ENCODE measurements at regions not wholly inside any gene's neighbourhood (a gene's known extent, or its start where the extent isn't known, plus 50 kb on each side); places are given as distances from the start of the nearest gene placed in this dataset.

DNA sequence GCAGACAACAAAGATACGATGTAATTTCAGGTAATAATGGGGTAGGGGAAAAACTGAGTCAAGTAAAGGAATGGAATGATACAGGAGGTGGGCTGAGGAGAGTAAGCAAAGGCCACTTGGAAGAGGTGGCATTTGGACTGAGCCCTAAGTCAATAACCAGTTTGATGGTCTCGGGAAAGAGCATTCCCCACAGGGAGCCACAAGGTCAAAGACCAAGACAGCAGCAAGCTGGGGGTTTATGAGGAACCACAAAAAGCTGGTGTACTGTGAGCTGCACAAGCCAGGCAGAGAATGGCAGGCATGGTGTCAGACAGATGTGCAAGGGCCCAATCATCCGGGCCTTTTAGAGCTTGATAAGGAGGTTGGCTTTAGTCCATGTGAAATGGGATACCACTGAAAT, 98.7 kb downstream of the NOC3L start:
- no peak for ATAC-seq (replicated peaks in 1 of 4)
- H3K36me3 ChIP-seq (ENCODE audit: control insufficient read depth in 2 of 2, extremely low read depth in 1 of 2, insufficient read depth in 1 of 2, low read length in 1 of 2): no peaks in the 10 kb centered on the region
- 87% methylated on average over 3 of the region's 3 CpGs for WGBS (ENCODE audit: insufficient coverage)
- peaks cover 0 to 3% of the 10 kb centered on the region in 2 experiments for H3K27me3 ChIP-seq (replicated peaks in 1 of 2; ENCODE audit: control insufficient read depth in 2 of 2, extremely low read depth in 1 of 2, insufficient read depth in 2 of 2, low read length in 1 of 2)
- no peak overlapping the region for H3K27ac ChIP-seq (ENCODE audit: low read length)
- CTCF ChIA-PET: no interaction called here
- POLR2A ChIA-PET: no interaction called here
- no peak for DNase-seq
- Mint-ChIP-seq H3K4me3 (no peak overlapping the region), H3K36me3 (no peaks in the 10 kb centered on the region), H3K4me1 (no peaks in the 10 kb centered on the region), H3K27ac (no peak overlapping the region), H3K27me3 (peaks cover 2 to 17% of the 10 kb centered on the region in 2 donors), H3K9me3 (no peaks in the 10 kb centered on the region)
- H3K4me1 ChIP-seq (ENCODE audit: control insufficient read depth in 1 of 2, extremely low read depth in 1 of 2, insufficient read depth in 2 of 2, low read length in 2 of 2): no peaks in the 10 kb centered on the region
- H3K4me3 ChIP-seq (ENCODE audit: control insufficient read depth in 1 of 2, extremely low read depth in 1 of 2, low read length in 1 of 2): no peak overlapping the region
- no peaks in the 10 kb centered on the region for H3K9me3 ChIP-seq

GRCh38 chr10:94266091-94266490, 96.6 kb downstream of the NOC3L start:
- H3K27ac ChIP-seq (ENCODE audit: low read length): no peak overlapping the region
- H3K9me3 ChIP-seq: no peaks in the 10 kb centered on the region
- no peak overlapping the region for H3K4me3 ChIP-seq (ENCODE audit: control insufficient read depth in 1 of 2, extremely low read depth in 1 of 2, low read length in 1 of 2)
- no CpG with 5 or more reads among the region's 2 CpGs for WGBS (ENCODE audit: insufficient coverage)
- Mint-ChIP-seq H3K27me3 (peaks cover 2 to 18% of the 10 kb centered on the region in 2 donors), H3K4me1 (no peaks in the 10 kb centered on the region), H3K36me3 (no peaks in the 10 kb centered on the region), H3K4me3 (no peak overlapping the region), H3K9me3 (peaks cover 0 to 2% (median 2%) of the 10 kb centered on the region in 3 donors), H3K27ac (no peak overlapping the region)
- DNase-seq (no peak), ATAC-seq (replicated peaks in 1 of 4) (no peak)
- no peaks in the 10 kb centered on the region for H3K36me3 ChIP-seq (ENCODE audit: control insufficient read depth in 2 of 2, extremely low read depth in 1 of 2, insufficient read depth in 1 of 2, low read length in 1 of 2)
- H3K27me3 ChIP-seq (replicated peaks in 1 of 2; ENCODE audit: control insufficient read depth in 2 of 2, extremely low read depth in 1 of 2, insufficient read depth in 2 of 2, low read length in 1 of 2): peaks cover 0 to 5% of the 10 kb centered on the region in 2 experiments
- ChIA-PET CTCF (interaction anchor here in 1 of 2 donors (0.6 kb wide), 2 partner anchors 21 to 178 kb away, joined by 3 to 4 read pairs; no protein-coding TSS in a partner anchor), POLR2A (interaction anchor here in 1 of 2 donors (0.7 kb wide), 1 partner anchor 183 kb away, joined by 3 read pairs; no protein-coding TSS in a partner anchor)
- no peaks in the 10 kb centered on the region for H3K4me1 ChIP-seq (ENCODE audit: control insufficient read depth in 1 of 2, extremely low read depth in 1 of 2, insufficient read depth in 2 of 2, low read length in 2 of 2)

DNA sequence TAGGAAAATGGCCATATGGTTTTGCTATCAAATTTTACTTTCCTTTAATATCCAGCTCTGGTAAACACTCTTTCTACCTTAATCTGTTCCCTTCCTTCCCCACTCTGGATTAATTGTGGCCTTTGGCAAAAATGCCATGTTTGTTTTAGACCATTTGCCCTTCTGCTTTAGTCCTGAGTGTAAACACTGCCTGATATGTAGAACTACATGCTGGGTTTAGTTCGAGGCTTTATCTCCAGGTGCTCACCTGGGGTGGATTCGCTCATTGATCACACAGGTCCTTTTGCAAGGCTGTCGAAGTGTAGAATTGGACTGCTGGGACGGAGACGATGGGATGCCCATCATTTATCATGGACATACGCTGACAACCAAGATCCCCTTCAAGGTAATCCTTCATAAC, 94.1 kb downstream of the NOC3L start:
- H3K9me3 Mint-ChIP-seq: peaks cover 0 to 21% (median 12%) of the 10 kb centered on the region in 3 donors
- ATAC-seq (replicated peaks in 1 of 4): no peak
- no peaks in the 10 kb centered on the region for H3K4me1 Mint-ChIP-seq
- H3K36me3 ChIP-seq (ENCODE audit: control insufficient read depth in 2 of 2, extremely low read depth in 1 of 2, insufficient read depth in 1 of 2, low read length in 1 of 2): no peaks in the 10 kb centered on the region
- no peak for DNase-seq
- H3K9me3 ChIP-seq: no peaks in the 10 kb centered on the region
- POLR2A ChIA-PET: no interaction called here
- CTCF ChIA-PET: no interaction called here
- H3K27ac ChIP-seq (ENCODE audit: low read length): no peak overlapping the region
- no peak overlapping the region for H3K4me3 ChIP-seq (ENCODE audit: control insufficient read depth in 1 of 2, extremely low read depth in 1 of 2, low read length in 1 of 2)
- H3K4me3 Mint-ChIP-seq: no peak overlapping the region
- peaks cover 0 to 7% of the 10 kb centered on the region in 2 experiments for H3K27me3 ChIP-seq (replicated peaks in 1 of 2; ENCODE audit: control insufficient read depth in 2 of 2, extremely low read depth in 1 of 2, insufficient read depth in 2 of 2, low read length in 1 of 2)
- 42% methylated on average over 2 of the region's 6 CpGs for WGBS (ENCODE audit: insufficient coverage)
- H3K4me1 ChIP-seq (ENCODE audit: control insufficient read depth in 1 of 2, extremely low read depth in 1 of 2, insufficient read depth in 2 of 2, low read length in 2 of 2): no peaks in the 10 kb centered on the region
- no peak overlapping the region for H3K27ac Mint-ChIP-seq
- H3K36me3 Mint-ChIP-seq: no peaks in the 10 kb centered on the region
- H3K27me3 Mint-ChIP-seq: peaks cover 2 to 12% of the 10 kb centered on the region in 2 donors

GRCh38 chr10:94274142-94274787, 88.5 kb downstream of the NOC3L start:
- H3K27ac Mint-ChIP-seq: no peak overlapping the region
- POLR2A ChIA-PET: no interaction called here
- Histone ChIP-seq H3K27me3 (replicated peaks in 1 of 2; ENCODE audit: control insufficient read depth in 2 of 2, extremely low read depth in 1 of 2, insufficient read depth in 2 of 2, low read length in 1 of 2) (peaks cover 1 to 4% of the 10 kb centered on the region in 2 experiments), H3K36me3 (ENCODE audit: control insufficient read depth in 2 of 2, extremely low read depth in 1 of 2, insufficient read depth in 1 of 2, low read length in 1 of 2) (no peaks in the 10 kb centered on the region), H3K4me1 (ENCODE audit: control insufficient read depth in 1 of 2, extremely low read depth in 1 of 2, insufficient read depth in 2 of 2, low read length in 2 of 2) (no peaks in the 10 kb centered on the region), H3K9me3 (no peaks in the 10 kb centered on the region), H3K27ac (ENCODE audit: low read length) (no peak overlapping the region), H3K4me3 (ENCODE audit: control insufficient read depth in 1 of 2, extremely low read depth in 1 of 2, low read length in 1 of 2) (no peak overlapping the region)
- DNase-seq (no peak), ATAC-seq (replicated peaks in 1 of 4) (no peak)
- H3K27me3 Mint-ChIP-seq: peaks cover 3 to 8% of the 10 kb centered on the region in 2 donors
- peaks cover 0 to 21% (median 12%) of the 10 kb centered on the region in 3 donors for H3K9me3 Mint-ChIP-seq
- CTCF ChIA-PET: interaction anchor here in 1 of 2 donors (1.1 to 1.2 kb wide), 2 partner anchors 46 to 170 kb away, joined by 3 read pairs; no protein-coding TSS in a partner anchor
- WGBS (ENCODE audit: insufficient coverage): 74% methylated on average over 4 of the region's 6 CpGs
- no peak overlapping the region for H3K4me3 Mint-ChIP-seq
- H3K4me1 Mint-ChIP-seq: no peaks in the 10 kb centered on the region
- no peaks in the 10 kb centered on the region for H3K36me3 Mint-ChIP-seq

GRCh38 chr10:94276140-94276539, 86.6 kb downstream of the NOC3L start:
- Mint-ChIP-seq H3K9me3 (peaks cover 0 to 18% (median 9%) of the 10 kb centered on the region in 3 donors), H3K27ac (no peak overlapping the region), H3K36me3 (no peaks in the 10 kb centered on the region), H3K4me3 (no peak overlapping the region), H3K4me1 (peaks cover 6 to 10% (median 7%) of the 10 kb centered on the region in 3 donors), H3K27me3 (peaks cover 10 to 16% of the 10 kb centered on the region in 2 donors)
- ATAC-seq (replicated peaks in 1 of 4) (no peak), DNase-seq (no peak)
- Histone ChIP-seq H3K36me3 (ENCODE audit: control insufficient read depth in 2 of 2, extremely low read depth in 1 of 2, insufficient read depth in 1 of 2, low read length in 1 of 2) (no peaks in the 10 kb centered on the region), H3K4me1 (ENCODE audit: control insufficient read depth in 1 of 2, extremely low read depth in 1 of 2, insufficient read depth in 2 of 2, low read length in 2 of 2) (no peaks in the 10 kb centered on the region), H3K9me3 (no peaks in the 10 kb centered on the region), H3K27me3 (replicated peaks in 1 of 2; ENCODE audit: control insufficient read depth in 2 of 2, extremely low read depth in 1 of 2, insufficient read depth in 2 of 2, low read length in 1 of 2) (peaks cover 2 to 5% of the 10 kb centered on the region in 2 experiments), H3K4me3 (ENCODE audit: control insufficient read depth in 1 of 2, extremely low read depth in 1 of 2, low read length in 1 of 2) (no peak overlapping the region), H3K27ac (ENCODE audit: low read length) (no peak overlapping the region)
- no CpG with 5 or more reads among the region's 3 CpGs for WGBS (ENCODE audit: insufficient coverage)
- POLR2A ChIA-PET: no interaction called here
- CTCF ChIA-PET: interaction anchor here (0.6 to 3.9 kb wide), 4 partner anchors 41 to 170 kb away, joined by 3 to 12 read pairs (median 3); no protein-coding TSS in a partner anchor

DNA sequence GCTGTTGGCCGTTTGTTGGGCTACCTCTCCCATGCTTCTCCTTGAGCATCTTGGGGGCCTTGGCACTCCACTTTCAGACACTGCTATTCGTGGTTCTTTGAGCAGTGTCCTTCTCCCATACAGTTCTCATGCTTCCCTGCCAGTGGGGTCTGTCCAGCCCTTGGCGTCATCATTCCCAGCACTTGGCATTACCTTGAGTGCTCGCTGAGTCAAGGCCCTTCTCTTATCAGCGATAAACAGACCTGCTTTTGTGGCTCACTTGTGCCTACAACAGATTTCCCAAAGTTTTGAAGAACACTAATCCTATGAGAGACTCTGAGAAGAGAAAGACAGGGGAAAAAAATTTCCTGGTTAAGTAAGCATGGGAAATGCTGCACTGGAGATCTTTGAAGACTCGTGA, 85.3 kb downstream of the NOC3L start:
- no peaks in the 10 kb centered on the region for H3K4me1 ChIP-seq (ENCODE audit: control insufficient read depth in 1 of 2, extremely low read depth in 1 of 2, insufficient read depth in 2 of 2, low read length in 2 of 2)
- 73% methylated on average over 4 of the region's 6 CpGs for WGBS (ENCODE audit: insufficient coverage)
- Mint-ChIP-seq H3K4me3 (no peak overlapping the region), H3K36me3 (no peaks in the 10 kb centered on the region), H3K27me3 (peaks cover 10 to 19% of the 10 kb centered on the region in 2 donors), H3K9me3 (peaks cover 0 to 6% (median 2%) of the 10 kb centered on the region in 3 donors), H3K4me1 (peaks cover 6 to 10% (median 7%) of the 10 kb centered on the region in 3 donors), H3K27ac (no peak overlapping the region)
- ChIA-PET CTCF (interaction anchor here (1.6 to 3.9 kb wide), 2 partner anchors 9 to 167 kb away, joined by 5 to 12 read pairs; no protein-coding TSS in a partner anchor), POLR2A (no interaction called here)
- H3K27me3 ChIP-seq (replicated peaks in 1 of 2; ENCODE audit: control insufficient read depth in 2 of 2, extremely low read depth in 1 of 2, insufficient read depth in 2 of 2, low read length in 1 of 2): peaks cover 2 to 11% of the 10 kb centered on the region in 2 experiments
- H3K27ac ChIP-seq (ENCODE audit: low read length): no peak overlapping the region
- H3K9me3 ChIP-seq: no peaks in the 10 kb centered on the region
- DNase-seq (no peak), ATAC-seq (replicated peaks in 1 of 4) (no peak)
- H3K36me3 ChIP-seq (ENCODE audit: control insufficient read depth in 2 of 2, extremely low read depth in 1 of 2, insufficient read depth in 1 of 2, low read length in 1 of 2): no peaks in the 10 kb centered on the region
- H3K4me3 ChIP-seq (ENCODE audit: control insufficient read depth in 1 of 2, extremely low read depth in 1 of 2, low read length in 1 of 2): no peak overlapping the region
